HG03066 (cell line): ENCODE measurements at regions not wholly inside any gene's neighbourhood (a gene's known extent, or its start where the extent isn't known, plus 50 kb on each side); places are given as distances from the start of the nearest gene placed in this dataset.
"Not testable (repeated sequence)": the region's sequence is repeated elsewhere in the genome, so short reads cannot be mapped to it uniquely, and the experiment has no call there.

Source experiments
- ATAC-seq: cut with Tn5 transposase; IDR thresholded peaks from one replicate; pipeline ENCODE4 v1.9.1; 2021; ENCODE audit warnings: low read depth; ENCODE audit not compliant: unreplicated experiment

DNA sequence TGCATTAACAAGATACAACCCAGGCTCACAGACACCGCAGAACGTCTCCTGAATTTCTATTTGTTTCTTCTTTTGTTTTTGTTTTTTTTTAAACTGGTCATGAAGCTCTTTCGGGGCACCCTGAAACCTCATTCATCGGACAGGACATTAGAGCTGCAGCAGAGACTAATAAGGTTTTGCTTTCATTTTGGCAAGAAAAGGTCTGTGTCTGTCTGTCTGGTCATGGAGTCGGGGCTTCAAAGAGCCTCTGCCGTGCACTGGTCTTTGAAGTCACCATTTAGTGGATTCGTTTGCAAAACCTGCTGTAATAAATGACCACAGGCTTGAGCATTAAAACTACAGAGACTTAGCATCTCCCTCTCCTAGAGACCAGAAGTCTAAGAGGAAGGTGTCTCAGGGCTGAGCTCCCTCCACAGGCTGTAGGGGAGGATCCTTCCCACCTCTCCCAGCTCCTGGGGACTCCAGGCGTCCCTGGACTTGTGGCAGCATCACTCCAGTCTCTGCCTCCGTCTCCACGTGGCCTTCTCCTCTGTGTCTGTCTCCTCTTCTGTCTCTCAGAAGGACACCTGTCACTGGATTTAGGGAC lies 247.5 kb downstream of the CRLF2 start:
- ATAC-seq, result no peak

- ATAC-seq, result no peak
These were observed 251.6 kb downstream of the CRLF2 start for GRCh38 chrX:960821-961220.

DNA sequence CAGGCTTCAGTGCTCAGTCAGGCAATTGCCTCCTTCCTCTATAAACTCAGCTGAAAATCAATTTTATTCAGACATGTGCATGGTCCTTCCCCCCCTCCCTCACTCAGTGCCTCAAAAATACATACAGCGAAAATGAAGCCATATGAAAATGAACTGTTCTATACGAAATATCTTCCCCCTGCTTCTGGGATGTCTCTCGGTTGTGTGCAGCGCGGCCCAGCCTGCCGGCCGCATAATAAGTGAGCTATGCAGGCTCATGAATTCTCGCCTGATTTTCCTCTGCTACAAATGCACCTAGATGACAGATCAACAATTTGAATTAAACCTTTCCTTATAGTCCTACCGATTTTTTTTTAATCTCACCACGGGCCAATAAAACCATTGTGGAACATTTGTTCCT lies 252.9 kb downstream of the CRLF2 start:
- no peak for ATAC-seq

- ATAC-seq, result not testable (repeated sequence)
These were observed 257.2 kb downstream of the CRLF2 start for GRCh38 chrX:955168-955781.

- no peak for ATAC-seq
These were observed 258.5 kb downstream of the CRLF2 start for GRCh38 chrX:953879-954482.

DNA sequence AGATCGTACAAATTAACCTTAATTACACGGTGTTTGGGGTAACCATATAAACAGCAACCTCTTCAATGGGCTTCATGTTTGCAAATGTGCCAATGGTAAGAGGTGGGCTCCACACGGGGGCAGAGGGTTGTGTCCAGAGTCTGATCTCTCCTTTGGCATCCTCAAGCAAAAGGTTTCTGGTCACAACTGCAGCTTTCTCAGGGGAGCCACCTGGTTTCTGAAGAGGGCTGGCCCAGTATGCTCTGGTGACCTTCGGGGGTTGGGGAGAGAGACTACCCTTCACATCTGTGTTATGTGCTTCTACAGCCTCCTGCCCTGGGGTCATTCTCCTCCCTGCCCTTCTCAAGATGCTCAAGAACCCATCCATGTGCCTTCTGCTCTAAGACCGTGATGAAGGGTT lies 259.6 kb downstream of the CRLF2 start:
- no peak for ATAC-seq

DNA sequence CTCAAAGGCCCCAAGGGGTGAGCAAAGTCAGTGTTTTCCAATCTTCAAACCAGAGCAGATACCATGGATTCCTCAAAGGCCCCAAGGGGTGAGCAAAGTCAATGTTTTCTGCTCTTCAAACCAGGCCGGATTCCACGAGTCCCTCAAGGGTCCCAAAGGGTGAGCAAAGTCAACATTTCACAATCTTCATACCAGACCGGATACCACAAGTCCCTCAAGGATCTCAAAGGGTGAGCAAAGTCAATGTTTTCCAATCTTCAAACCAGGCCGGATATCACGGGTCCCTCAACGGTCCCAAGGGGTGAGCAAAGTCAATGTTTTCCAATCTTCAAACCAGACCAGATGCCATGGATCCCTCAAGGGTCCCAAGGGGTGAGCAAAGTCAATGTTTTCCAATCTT lies 265.2 kb downstream of the CRLF2 start:
- ATAC-seq, result not testable (repeated sequence)

- no peak for ATAC-seq
These were observed 269.4 kb downstream of the CRLF2 start for GRCh38 chrX:943035-943434.

DNA sequence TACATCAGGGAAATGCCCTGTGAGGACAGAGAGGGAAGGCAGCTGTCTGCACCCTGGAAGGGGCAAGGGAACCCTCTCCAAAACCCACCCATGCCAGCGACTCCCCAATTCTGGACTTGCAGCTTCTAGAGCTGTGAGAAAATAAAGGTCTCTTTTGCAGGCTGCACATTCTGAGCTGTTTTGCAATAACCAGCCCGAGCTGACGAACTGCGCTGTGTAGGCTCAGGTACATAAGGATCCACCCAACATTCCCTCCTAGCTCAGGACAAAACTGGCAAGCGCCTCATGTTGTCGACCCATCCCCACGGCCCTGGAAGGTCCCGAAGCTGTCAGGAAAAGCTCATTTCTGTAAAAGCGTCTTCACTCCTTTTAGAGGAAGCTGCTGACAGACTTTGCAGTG lies 271.8 kb downstream of the CRLF2 start:
- ATAC-seq, result no peak

- no peak for ATAC-seq
These were observed 275.3 kb downstream of the CRLF2 start for GRCh38 chrX:936979-937769.

- ATAC-seq, result no peak
These were observed 278.8 kb downstream of the CRLF2 start for GRCh38 chrX:933611-934010.

DNA sequence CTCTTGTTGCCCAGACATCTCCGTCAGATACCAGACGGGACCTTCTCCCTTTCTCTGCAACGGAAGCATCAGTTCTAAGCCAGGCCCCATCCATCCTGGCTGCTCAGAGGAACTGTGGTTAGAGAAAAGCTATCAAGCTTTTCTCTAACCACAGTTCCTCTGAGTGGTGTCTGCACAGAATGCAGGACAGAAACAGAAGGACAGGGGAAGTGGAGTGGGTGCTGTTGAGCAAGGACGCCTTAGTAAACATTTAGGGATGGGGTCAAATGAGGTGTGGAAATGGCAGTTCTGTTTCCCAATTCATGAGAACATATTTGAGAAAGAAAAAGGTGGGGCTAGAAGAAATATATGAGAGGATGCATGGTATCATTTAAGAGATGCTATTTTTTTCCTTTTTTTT lies 283.8 kb downstream of the CRLF2 start:
- ATAC-seq, result no peak

GRCh38 chrX:926991-927390 lies 285.5 kb downstream of the CRLF2 start:
- ATAC-seq, result no peak

DNA sequence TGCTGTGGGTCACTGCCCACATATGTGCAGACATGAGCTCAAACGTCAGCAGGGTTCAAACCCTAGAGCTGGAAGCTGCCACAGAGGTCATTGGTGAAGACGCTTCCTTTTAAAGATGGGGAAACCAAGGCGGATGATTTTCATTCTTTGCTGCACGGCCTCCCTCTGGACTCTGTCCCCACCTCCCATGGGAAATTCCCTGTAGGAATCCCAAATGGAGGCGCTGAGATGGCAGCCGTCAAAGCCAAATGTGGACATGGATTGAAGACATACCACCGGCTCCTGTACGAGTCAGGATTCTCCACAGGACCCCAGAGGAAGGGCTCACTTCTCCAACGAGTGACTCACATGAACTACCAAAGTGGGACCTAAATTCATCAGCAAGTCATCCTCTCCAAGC lies 286.4 kb downstream of the CRLF2 start:
- no peak for ATAC-seq

DNA sequence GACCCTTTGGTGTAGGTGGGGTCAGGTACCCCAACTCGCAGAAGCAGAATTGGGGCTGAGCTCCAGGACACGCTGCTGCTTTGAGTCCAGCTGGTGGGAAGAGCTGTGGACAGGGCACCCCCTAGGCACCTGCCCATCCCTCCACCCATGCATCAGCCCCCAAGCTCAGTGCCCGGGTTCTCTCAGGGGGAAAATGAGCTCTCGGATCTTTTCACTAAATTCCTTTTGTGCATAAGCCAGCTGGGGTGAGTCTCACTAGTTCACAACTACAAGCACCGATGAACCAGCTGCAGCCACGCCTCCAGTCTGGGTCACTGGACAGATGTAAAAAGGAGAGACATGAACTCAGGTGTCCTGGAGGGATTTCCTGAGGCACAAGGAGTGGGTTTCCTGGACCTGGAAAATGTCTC lies 286.8 kb downstream of the CRLF2 start:
- no peak for ATAC-seq

DNA sequence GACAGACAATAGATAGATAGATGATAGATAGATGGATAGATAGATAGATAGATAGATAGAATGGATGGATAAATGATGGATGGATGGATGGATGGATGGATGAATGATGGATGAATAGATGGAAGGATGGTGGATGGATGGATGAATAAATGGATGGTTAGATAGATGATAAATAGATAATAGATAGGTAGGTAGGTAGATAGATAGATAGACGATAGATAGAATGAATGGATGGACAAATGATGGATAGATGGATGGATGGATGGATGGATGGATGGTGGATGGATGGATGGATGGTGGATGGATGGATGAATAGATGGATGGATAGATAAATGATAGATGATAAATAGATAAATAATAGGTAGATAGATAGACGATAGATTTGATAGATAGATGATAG lies 287.4 kb downstream of the CRLF2 start:
- no peak for ATAC-seq

DNA sequence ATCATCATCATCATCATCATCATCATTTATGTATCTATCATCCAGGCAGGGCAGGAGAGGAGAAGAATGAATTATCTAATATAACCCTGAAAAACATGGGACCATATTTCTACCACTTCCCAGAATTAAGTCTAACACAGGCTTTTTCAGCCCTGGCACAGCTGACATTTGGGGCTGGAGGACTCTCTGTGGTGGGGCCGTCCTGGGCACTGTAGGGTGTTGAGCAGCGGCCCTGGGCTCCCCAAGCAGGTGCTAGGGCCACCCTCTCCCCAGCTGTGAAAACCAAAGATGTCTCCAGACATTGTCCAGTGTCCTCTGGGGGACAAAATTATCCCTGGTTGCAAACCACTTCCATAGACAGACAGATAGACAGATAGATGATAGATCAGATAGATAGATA lies 288.4 kb downstream of the CRLF2 start:
- no peak for ATAC-seq

DNA sequence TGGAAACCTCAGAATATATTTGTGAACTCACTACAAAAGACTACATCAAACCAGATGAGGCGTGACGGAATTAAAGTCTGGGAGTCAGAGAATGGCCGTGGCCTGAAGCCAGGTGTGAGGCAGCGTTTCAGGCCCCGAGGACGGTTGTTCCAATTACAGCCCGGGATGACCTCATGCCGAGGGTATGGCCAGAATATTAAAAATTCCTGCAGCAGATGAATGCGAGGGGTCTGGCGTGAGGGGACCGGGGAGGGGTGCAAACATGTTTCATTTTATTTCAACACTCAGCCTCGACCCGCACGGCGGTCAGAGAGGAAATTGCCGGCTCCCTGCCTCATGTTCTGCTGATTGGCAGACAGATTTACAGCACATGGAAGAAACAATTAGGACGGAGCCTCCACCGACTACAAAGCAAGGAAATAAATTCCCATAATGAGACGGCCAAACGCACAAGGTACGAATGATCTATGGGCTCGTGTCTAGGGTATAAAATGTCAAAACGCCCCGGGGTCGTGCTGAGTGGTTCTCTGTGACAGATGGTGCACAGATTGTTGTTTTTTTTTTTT lies 289.7 kb downstream of the SHOX start:
- no peak for ATAC-seq

- no peak for ATAC-seq
These were observed 285.6 kb downstream of the SHOX start for GRCh38 chrX:916230-916599.

DNA sequence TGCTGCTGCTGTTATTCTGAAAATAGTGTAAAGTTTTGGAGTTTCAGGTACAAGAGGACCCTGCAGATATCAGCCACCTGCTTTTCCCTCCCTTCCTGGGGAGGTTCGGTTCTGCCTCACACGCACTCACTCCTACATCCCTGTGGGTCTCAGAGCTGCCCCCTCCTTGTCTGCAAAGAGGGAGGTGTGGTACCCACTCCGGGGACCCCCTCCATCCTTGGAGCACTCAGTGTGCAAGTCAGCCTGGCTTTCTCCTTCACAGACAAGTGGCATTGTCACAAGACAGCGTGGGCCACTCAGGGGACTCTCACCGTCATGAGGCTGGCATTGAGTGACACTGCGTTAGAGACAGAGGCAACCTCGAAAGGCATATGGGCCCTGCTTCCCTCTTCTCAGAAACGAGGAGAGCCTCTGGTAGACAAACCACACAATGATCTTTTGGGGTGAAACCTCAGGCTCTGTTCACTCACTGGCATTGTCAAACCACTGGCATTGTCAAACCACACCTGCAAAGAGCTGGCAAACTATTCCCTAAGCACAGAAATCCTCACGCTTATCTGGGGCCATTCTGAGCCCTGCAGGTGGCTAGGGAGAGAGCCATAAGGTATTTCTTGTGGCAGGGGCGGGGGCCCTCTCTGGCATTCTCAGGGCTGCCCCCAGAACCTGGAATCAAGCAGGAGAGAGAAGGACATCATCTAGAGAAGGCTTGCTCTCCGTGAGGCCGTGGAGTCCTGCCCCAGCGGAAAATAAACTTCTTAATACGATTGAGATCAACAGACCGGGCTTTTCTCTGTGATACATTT lies 285.0 kb downstream of the SHOX start:
- no peak for ATAC-seq

DNA sequence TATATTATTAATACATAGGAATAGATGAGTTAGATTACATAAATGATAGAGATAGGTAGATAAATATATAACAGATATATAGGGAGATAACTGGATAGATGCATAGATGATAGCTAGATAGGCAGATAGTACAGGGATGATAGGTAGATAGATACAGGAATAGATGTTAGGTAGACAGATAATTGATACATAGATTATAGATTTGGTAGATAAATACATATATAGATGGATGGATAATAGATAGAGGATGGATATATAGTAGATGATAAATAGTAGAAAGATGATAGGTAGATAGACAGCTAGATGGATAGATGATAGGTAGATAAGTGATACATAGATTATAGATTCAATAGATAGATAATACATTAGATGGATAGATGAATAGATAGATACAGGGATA lies 283.6 kb downstream of the SHOX start:
- no peak for ATAC-seq
